ENCODE measurements at regions not wholly inside any gene's neighbourhood (a gene's known extent, or its start where the extent isn't known, plus 50 kb on each side); places are given as distances from the start of the nearest gene placed in this dataset.

DNA sequence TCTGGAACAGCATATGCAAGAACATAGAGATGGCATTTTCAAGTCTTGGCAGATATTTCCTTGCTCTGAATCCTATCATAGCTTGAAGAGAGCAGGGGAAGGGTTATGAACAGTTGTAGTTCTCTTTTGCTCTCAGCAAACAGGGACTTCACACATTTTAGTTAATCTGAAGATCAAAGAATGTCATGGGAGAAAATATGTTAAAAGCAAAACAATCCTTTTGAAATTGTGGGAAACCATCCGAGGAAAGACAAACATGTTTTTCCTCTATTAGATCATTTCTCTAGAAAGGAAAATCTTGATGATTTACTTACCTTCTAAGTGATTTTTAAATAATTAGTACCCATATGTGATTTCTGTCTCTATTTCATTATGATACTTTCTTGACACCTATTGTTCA lies 77.8 kb upstream of the DCBLD2 start:
- H3K27me3 ChIP-seq (ENCODE audit: control insufficient read depth, insufficient read depth, low read length), result no peaks in the 10 kb centered on the region
- H3K9ac ChIP-seq (ENCODE audit: low read depth, low read length), result no peak overlapping the region
- H3K4me1 ChIP-seq (ENCODE audit: control insufficient read depth, insufficient read depth, low read length), result no peaks in the 10 kb centered on the region

DNA sequence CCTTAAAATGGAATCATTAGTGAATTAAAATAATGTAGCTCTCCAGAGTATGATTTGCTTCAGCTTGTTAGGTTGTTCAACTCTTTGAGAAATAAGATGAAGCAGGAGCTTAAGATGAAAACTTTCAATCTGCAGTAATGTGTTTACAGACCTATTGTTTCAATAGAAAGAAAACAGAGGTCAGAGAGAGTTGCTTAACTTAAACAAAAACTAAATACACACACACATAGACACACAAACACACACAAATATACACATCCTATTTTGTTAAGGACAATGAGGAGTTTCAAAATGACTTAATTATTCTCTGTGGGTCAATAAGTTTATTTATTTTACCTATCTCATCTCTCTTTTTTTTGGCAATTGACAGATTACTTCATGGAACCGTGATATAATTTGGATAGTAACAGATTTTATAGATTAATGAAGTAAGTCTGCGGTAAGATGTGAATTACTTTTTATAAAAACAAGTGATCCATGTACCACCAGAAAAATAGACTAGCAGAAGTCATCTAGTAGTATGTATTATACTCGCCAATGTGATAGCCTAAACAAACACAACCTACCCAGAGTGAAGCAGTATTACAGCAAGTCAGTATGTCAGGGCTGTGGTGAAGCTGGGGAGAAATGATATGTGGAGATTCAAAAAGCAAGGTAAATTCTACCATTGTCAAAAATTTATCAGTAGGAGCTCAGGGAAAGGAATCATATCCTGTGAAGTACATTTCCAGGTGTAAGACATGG lies 76.7 kb upstream of the DCBLD2 start:
- H3K36me3 ChIP-seq (ENCODE audit: control insufficient read depth, insufficient read depth, low read length), result no peaks in the 10 kb centered on the region
- no peaks in the 10 kb centered on the region for H3K4me1 ChIP-seq (ENCODE audit: control insufficient read depth, insufficient read depth, low read length)
- no peaks in the 10 kb centered on the region for H3K27me3 ChIP-seq (ENCODE audit: control insufficient read depth, insufficient read depth, low read length)
- H3K9ac ChIP-seq (ENCODE audit: low read depth, low read length), result no peak overlapping the region
- H3K27ac ChIP-seq (ENCODE audit: low read depth, low read length), result no peak overlapping the region
- no peaks in the 10 kb centered on the region for H3K9me3 ChIP-seq (ENCODE audit: control insufficient read depth, insufficient read depth, low read length)
- H3K4me3 ChIP-seq (ENCODE audit: low read depth, low read length), result no peak overlapping the region

More for the DNA sequence above, 77.8 kb upstream of the DCBLD2 start:
- Histone ChIP-seq H3K36me3 (ENCODE audit: control insufficient read depth, insufficient read depth, low read length) (no peaks in the 10 kb centered on the region), H3K4me3 (ENCODE audit: low read depth, low read length) (no peak overlapping the region), H3K9me3 (ENCODE audit: control insufficient read depth, insufficient read depth, low read length) (no peaks in the 10 kb centered on the region), H3K27ac (ENCODE audit: low read depth, low read length) (no peak overlapping the region)

DNA sequence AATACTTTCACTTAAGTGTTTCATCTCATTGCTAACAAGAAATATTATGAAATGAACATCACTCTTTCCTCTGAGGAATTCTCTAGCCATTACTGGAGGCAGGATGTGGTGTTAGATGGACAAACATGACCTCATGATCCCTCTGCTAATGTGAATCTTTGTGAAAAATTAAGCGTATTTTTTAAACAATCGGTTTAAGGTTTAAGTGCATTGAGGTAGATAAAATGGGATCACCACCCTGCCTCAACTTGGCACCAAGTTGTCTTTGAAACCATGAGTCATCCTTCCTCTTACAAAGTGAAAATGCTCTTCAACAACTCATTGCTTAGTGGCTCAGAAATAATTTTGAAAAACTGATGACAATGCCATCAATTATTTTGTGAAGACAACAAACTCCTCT lies 76.0 kb upstream of the DCBLD2 start:
- Histone ChIP-seq H3K36me3 (ENCODE audit: control insufficient read depth, insufficient read depth, low read length) (no peaks in the 10 kb centered on the region), H3K4me1 (ENCODE audit: control insufficient read depth, insufficient read depth, low read length) (no peaks in the 10 kb centered on the region), H3K27me3 (ENCODE audit: control insufficient read depth, insufficient read depth, low read length) (no peaks in the 10 kb centered on the region), H3K9me3 (ENCODE audit: control insufficient read depth, insufficient read depth, low read length) (no peaks in the 10 kb centered on the region), H3K9ac (ENCODE audit: low read depth, low read length) (no peak overlapping the region), H3K4me3 (ENCODE audit: low read depth, low read length) (no peak overlapping the region), H3K27ac (ENCODE audit: low read depth, low read length) (no peak overlapping the region)

DNA sequence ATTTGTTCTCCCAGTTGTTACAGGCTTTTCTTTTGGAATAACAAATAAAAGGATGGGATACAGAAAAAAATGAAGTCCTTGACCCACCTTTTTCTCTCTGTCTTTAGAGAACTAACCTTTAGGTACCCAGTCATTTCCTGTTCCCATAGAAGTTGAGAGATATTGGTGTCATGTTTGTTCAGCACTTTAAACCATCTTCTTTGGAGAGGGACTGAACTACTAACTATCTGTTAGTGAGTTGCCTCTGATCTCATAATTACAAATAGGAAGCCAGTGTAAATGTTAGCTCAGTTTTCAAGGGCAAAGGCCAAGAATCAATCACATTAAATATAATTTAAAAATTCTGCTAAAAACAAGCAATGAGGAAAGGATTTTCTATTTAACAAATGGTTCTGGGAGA lies 72.9 kb upstream of the DCBLD2 start:
- Histone ChIP-seq H3K4me1 (ENCODE audit: control insufficient read depth, insufficient read depth, low read length) (no peaks in the 10 kb centered on the region), H3K27me3 (ENCODE audit: control insufficient read depth, insufficient read depth, low read length) (no peaks in the 10 kb centered on the region), H3K9me3 (ENCODE audit: control insufficient read depth, insufficient read depth, low read length) (no peaks in the 10 kb centered on the region)

GRCh38 chr3:98972720-98973119 lies 71.2 kb upstream of the DCBLD2 start:
- H3K36me3 ChIP-seq (ENCODE audit: control insufficient read depth, insufficient read depth, low read length), result no peaks in the 10 kb centered on the region
- no peaks in the 10 kb centered on the region for H3K4me1 ChIP-seq (ENCODE audit: control insufficient read depth, insufficient read depth, low read length)
- no peak overlapping the region for H3K27ac ChIP-seq (ENCODE audit: low read depth, low read length)

More for the DNA sequence above, 72.9 kb upstream of the DCBLD2 start:
- Histone ChIP-seq H3K9ac (ENCODE audit: low read depth, low read length) (no peak overlapping the region), H3K4me3 (ENCODE audit: low read depth, low read length) (no peak overlapping the region), H3K36me3 (ENCODE audit: control insufficient read depth, insufficient read depth, low read length) (no peaks in the 10 kb centered on the region), H3K27ac (ENCODE audit: low read depth, low read length) (no peak overlapping the region)

DNA sequence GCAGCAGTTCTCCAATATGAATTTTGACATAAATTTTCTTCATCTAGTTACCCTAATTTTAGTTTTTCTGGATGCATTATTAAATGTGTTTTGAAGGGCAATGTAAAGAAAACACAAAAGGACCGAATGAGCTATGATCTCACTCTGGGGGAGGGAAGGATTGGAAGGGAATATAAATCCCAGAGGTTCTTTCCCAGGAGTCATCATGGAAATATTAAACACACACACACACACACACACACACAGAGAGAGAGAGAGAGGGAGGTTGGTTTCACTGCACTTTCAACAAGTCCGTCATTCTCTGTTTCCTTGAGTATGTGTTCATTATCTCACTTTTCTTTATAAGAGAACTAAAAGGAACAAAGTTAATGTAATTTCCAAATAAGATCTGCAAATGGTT lies 70.7 kb upstream of the DCBLD2 start:
- H3K9me3 ChIP-seq (ENCODE audit: control insufficient read depth, insufficient read depth, low read length), result no peaks in the 10 kb centered on the region
- H3K4me3 ChIP-seq (ENCODE audit: low read depth, low read length), result no peak overlapping the region
- no peaks in the 10 kb centered on the region for H3K27me3 ChIP-seq (ENCODE audit: control insufficient read depth, insufficient read depth, low read length)
- no peak overlapping the region for H3K27ac ChIP-seq (ENCODE audit: low read depth, low read length)
- no peak overlapping the region for H3K9ac ChIP-seq (ENCODE audit: low read depth, low read length)
- H3K4me1 ChIP-seq (ENCODE audit: control insufficient read depth, insufficient read depth, low read length), result no peaks in the 10 kb centered on the region
- H3K36me3 ChIP-seq (ENCODE audit: control insufficient read depth, insufficient read depth, low read length), result no peaks in the 10 kb centered on the region

More at GRCh38 chr3:98972720-98973119, 71.2 kb upstream of the DCBLD2 start:
- Histone ChIP-seq H3K27me3 (ENCODE audit: control insufficient read depth, insufficient read depth, low read length) (no peaks in the 10 kb centered on the region), H3K4me3 (ENCODE audit: low read depth, low read length) (no peak overlapping the region), H3K9ac (ENCODE audit: low read depth, low read length) (no peak overlapping the region), H3K9me3 (ENCODE audit: control insufficient read depth, insufficient read depth, low read length) (no peaks in the 10 kb centered on the region)

DNA sequence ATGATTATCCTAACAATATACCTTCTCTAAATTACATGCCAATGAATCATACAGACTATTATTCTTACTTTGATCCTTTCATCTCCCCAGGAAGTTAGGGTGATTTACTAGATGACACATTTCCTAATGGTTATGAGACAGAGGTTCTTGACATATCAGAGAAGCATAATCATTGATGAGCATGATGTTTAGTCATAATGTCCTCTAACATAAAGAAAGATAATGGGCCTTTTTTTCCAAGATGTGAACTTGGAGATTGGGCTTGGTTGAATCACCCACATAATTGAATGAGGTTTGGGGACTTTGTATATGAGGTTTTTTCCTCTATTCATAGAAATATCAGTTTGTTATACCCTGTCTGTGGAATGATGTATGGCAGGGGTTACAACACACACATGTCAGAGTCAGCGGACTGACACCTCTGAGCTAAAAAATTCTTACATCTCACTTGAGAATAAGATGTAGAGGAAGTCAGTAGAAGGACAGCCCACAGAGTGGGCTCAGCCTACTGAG lies 69.7 kb upstream of the DCBLD2 start:
- Histone ChIP-seq H3K4me3 (ENCODE audit: low read depth, low read length) (no peak overlapping the region), H3K9me3 (ENCODE audit: control insufficient read depth, insufficient read depth, low read length) (no peaks in the 10 kb centered on the region), H3K9ac (ENCODE audit: low read depth, low read length) (no peak overlapping the region), H3K27me3 (ENCODE audit: control insufficient read depth, insufficient read depth, low read length) (no peaks in the 10 kb centered on the region), H3K4me1 (ENCODE audit: control insufficient read depth, insufficient read depth, low read length) (no peaks in the 10 kb centered on the region), H3K27ac (ENCODE audit: low read depth, low read length) (no peak overlapping the region), H3K36me3 (ENCODE audit: control insufficient read depth, insufficient read depth, low read length) (no peaks in the 10 kb centered on the region)

DNA sequence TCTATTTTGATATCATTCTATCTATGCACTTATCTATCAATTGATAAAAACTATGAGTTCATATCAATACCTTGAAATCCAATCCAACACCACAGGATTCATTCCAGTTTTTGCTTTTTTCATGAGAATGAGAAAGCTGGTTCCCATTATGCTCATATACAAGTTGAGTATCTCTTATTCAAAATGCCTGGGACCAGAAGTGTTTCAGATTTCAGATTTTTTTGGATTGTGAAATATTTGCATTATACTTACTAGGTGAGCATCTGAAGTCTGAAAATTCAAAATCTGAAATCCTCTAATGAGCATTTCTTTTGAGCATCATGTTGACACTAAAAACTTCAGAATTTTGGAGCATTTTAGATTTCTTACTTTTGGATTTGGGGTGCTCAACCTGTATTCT lies 67.8 kb upstream of the DCBLD2 start:
- no peak overlapping the region for H3K4me3 ChIP-seq (ENCODE audit: low read depth, low read length)
- no peaks in the 10 kb centered on the region for H3K4me1 ChIP-seq (ENCODE audit: control insufficient read depth, insufficient read depth, low read length)
- no peaks in the 10 kb centered on the region for H3K9me3 ChIP-seq (ENCODE audit: control insufficient read depth, insufficient read depth, low read length)
- H3K27me3 ChIP-seq (ENCODE audit: control insufficient read depth, insufficient read depth, low read length), result no peaks in the 10 kb centered on the region
- H3K36me3 ChIP-seq (ENCODE audit: control insufficient read depth, insufficient read depth, low read length), result no peaks in the 10 kb centered on the region
- H3K9ac ChIP-seq (ENCODE audit: low read depth, low read length), result no peak overlapping the region
- H3K27ac ChIP-seq (ENCODE audit: low read depth, low read length), result no peak overlapping the region

GRCh38 chr3:98968824-98969223 lies 67.3 kb upstream of the DCBLD2 start:
- Histone ChIP-seq H3K9ac (ENCODE audit: low read depth, low read length) (no peak overlapping the region), H3K4me3 (ENCODE audit: low read depth, low read length) (no peak overlapping the region), H3K36me3 (ENCODE audit: control insufficient read depth, insufficient read depth, low read length) (no peaks in the 10 kb centered on the region), H3K27ac (ENCODE audit: low read depth, low read length) (no peak overlapping the region), H3K4me1 (ENCODE audit: control insufficient read depth, insufficient read depth, low read length) (no peaks in the 10 kb centered on the region), H3K9me3 (ENCODE audit: control insufficient read depth, insufficient read depth, low read length) (no peaks in the 10 kb centered on the region), H3K27me3 (ENCODE audit: control insufficient read depth, insufficient read depth, low read length) (no peaks in the 10 kb centered on the region)

- Histone ChIP-seq H3K9ac (ENCODE audit: low read depth, low read length) (no peak overlapping the region), H3K4me1 (ENCODE audit: control insufficient read depth, insufficient read depth, low read length) (no peaks in the 10 kb centered on the region), H3K4me3 (ENCODE audit: low read depth, low read length) (no peak overlapping the region), H3K36me3 (ENCODE audit: control insufficient read depth, insufficient read depth, low read length) (no peaks in the 10 kb centered on the region), H3K27me3 (ENCODE audit: control insufficient read depth, insufficient read depth, low read length) (no peaks in the 10 kb centered on the region), H3K27ac (ENCODE audit: low read depth, low read length) (no peak overlapping the region), H3K9me3 (ENCODE audit: control insufficient read depth, insufficient read depth, low read length) (no peaks in the 10 kb centered on the region)
Measured at GRCh38 chr3:98968347-98968746, 66.9 kb upstream of the DCBLD2 start.

GRCh38 chr3:98967758-98968157 lies 66.3 kb upstream of the DCBLD2 start:
- Histone ChIP-seq H3K27ac (ENCODE audit: low read depth, low read length) (no peak overlapping the region), H3K9ac (ENCODE audit: low read depth, low read length) (no peak overlapping the region), H3K36me3 (ENCODE audit: control insufficient read depth, insufficient read depth, low read length) (no peaks in the 10 kb centered on the region)

More at GRCh38 chr3:98967758-98968157, 66.3 kb upstream of the DCBLD2 start:
- no peaks in the 10 kb centered on the region for H3K9me3 ChIP-seq (ENCODE audit: control insufficient read depth, insufficient read depth, low read length)
- no peaks in the 10 kb centered on the region for H3K4me1 ChIP-seq (ENCODE audit: control insufficient read depth, insufficient read depth, low read length)
- H3K27me3 ChIP-seq (ENCODE audit: control insufficient read depth, insufficient read depth, low read length), result no peaks in the 10 kb centered on the region
- H3K4me3 ChIP-seq (ENCODE audit: low read depth, low read length), result no peak overlapping the region

All from HUES48 (cell line).